HG02798 (cell line): ENCODE measurements at regions not wholly inside any gene's neighbourhood (a gene's known extent, or its start where the extent isn't known, plus 50 kb on each side); places are given as distances from the start of the nearest gene placed in this dataset.

ENCODE experiments used
- ATAC-seq: cut with Tn5 transposase; IDR thresholded peaks from one replicate; pipeline ENCODE4 v1.9.1; 2021; ENCODE audit warnings: mild to moderate bottlenecking; ENCODE audit not compliant: unreplicated experiment, poor library complexity

- ATAC-seq = no peak
These were observed 282.5 kb upstream of the TMPO start for GRCh38 chr12:98232753-98233390.

GRCh38 chr12:98235301-98235700 is 280.1 kb upstream of the TMPO start:
- no peak for ATAC-seq

- no peak for ATAC-seq
These were observed 276.8 kb upstream of the TMPO start for GRCh38 chr12:98238515-98239130.

GRCh38 chr12:98243190-98243589 is 272.2 kb upstream of the TMPO start:
- ATAC-seq = no peak

GRCh38 chr12:98244136-98244535 is 271.3 kb upstream of the TMPO start:
- ATAC-seq = no peak

GRCh38 chr12:98253207-98254037 is 262.0 kb upstream of the TMPO start:
- no peak for ATAC-seq

GRCh38 chr12:98256830-98257229 is 258.6 kb upstream of the TMPO start:
- no peak for ATAC-seq

- no peak for ATAC-seq
These were observed 255.7 kb upstream of the TMPO start for GRCh38 chr12:98259693-98260092.

GRCh38 chr12:98260276-98260675 is 255.1 kb upstream of the TMPO start:
- no peak for ATAC-seq

GRCh38 chr12:98262902-98263301 is 252.5 kb upstream of the TMPO start:
- ATAC-seq = no peak

- peak; percentile 88 for ATAC-seq
These were observed 240.8 kb upstream of the TMPO start for GRCh38 chr12:98274430-98275130.

GRCh38 chr12:98275131-98275475 is 240.3 kb upstream of the TMPO start:
- peak; percentile 33 for ATAC-seq

GRCh38 chr12:98280152-98280551 is 235.2 kb upstream of the TMPO start:
- no peak for ATAC-seq

- ATAC-seq = no peak
These were observed 234.8 kb upstream of the TMPO start for GRCh38 chr12:98280621-98281020.

GRCh38 chr12:98291828-98292227 is 223.6 kb upstream of the TMPO start:
- no peak for ATAC-seq

GRCh38 chr12:98294051-98294805 is 221.2 kb upstream of the TMPO start:
- ATAC-seq = no peak

GRCh38 chr12:98295681-98296080 is 219.7 kb upstream of the TMPO start:
- ATAC-seq = no peak

- ATAC-seq = no peak
These were observed 218.8 kb upstream of the TMPO start for GRCh38 chr12:98296462-98297079.

- ATAC-seq = no peak
These were observed 217.9 kb upstream of the TMPO start for GRCh38 chr12:98297538-98297937.

- ATAC-seq = no peak
These were observed 207.2 kb upstream of the TMPO start for GRCh38 chr12:98308141-98308540.
